OCI-LY7 (cell line): ENCODE measurements at regions not wholly inside any gene's neighbourhood (a gene's known extent, or its start where the extent isn't known, plus 50 kb on each side); places are given as distances from the start of the nearest gene placed in this dataset.

ENCODE experiments used
- BruUV-seq: library from RNA; stranded (reverse); fragments of 400-500 nt; replicated peaks from 2 replicates; lab custom pipeline; 2021; lab: Mats Ljungman, UMichigan
- CTCF ChIA-PET: fragments of 300-600 bp; sonication (Branson Sonifier 250); formaldehyde crosslinking; loops from one replicate; lab custom pipeline; 2022; ENCODE audit warnings: antibody characterized with exemption; ENCODE audit not compliant: unreplicated experiment; lab: Charles Lee
- POLR2A ChIA-PET: fragments of 300-600 bp; sonication (Branson Sonifier 250); formaldehyde crosslinking; loops from one replicate; lab custom pipeline; 2022; ENCODE audit warnings: antibody characterized with exemption; lab: Charles Lee
- DNase-seq: peaks from one replicate; pipeline ENCODE4 v3.0.0-alpha.2; 2015; ENCODE audit warnings: low spot score
- H2AFZ ChIP-seq: fragments of 200-600 bp; sonication (generic), shearing (Covaris generic); 2 replicates; pipeline ENCODE4 v1.6.1; 2014; ENCODE audit warnings: mild to moderate bottlenecking, antibody characterized with exemption, low read length, moderate library complexity
- H3K27ac ChIP-seq: fragments of 200-600 bp; sonication (generic); 2 replicates; pipeline ENCODE4 v1.5.1; 2014; ENCODE audit warnings: mixed run types, low read depth, mild to moderate bottlenecking, moderate library complexity, low read length, inconsistent platforms; ENCODE audit not compliant: poor library complexity, severe bottlenecking
- H3K36me3 ChIP-seq: fragments of 200-600 bp; sonication (generic); 2 replicates; pipeline ENCODE4 v1.6.1; 2014; ENCODE audit warnings: mild to moderate bottlenecking, antibody characterized with exemption, low read length, moderate library complexity, mixed read lengths; ENCODE audit not compliant: insufficient read depth
- H3K4me1 ChIP-seq: fragments of 200-600 bp; sonication (generic); 2 replicates; pipeline ENCODE4 v1.5.1; 2014; ENCODE audit warnings: mild to moderate bottlenecking, low read length; ENCODE audit not compliant: insufficient read depth, poor library complexity, severe bottlenecking
- H3K4me2 ChIP-seq: fragments of 200-600 bp; sonication (generic); 2 replicates; pipeline ENCODE4 v1.6.1; 2014; ENCODE audit warnings: mild to moderate bottlenecking, low read length
- H3K4me3 ChIP-seq: fragments of 200-600 bp; sonication (generic); 2 replicates; pipeline ENCODE4 v1.5.1; 2014; ENCODE audit warnings: mild to moderate bottlenecking, low read depth, low read length; ENCODE audit not compliant: poor library complexity, severe bottlenecking
- H3K79me2 ChIP-seq: fragments of 200-600 bp; sonication (generic); 2 replicates; pipeline ENCODE4 v1.6.1; 2016; ENCODE audit warnings: low read depth, mild to moderate bottlenecking, low read length, moderate library complexity, mixed read lengths; ENCODE audit not compliant: insufficient read depth
- H3K9me2 ChIP-seq: fragments of 200-600 bp; sonication (generic); 2 replicates; pipeline ENCODE4 v1.6.1; 2016; ENCODE audit warnings: mild to moderate bottlenecking, low read length, mixed read lengths; ENCODE audit not compliant: insufficient read depth
- H3K9me3 ChIP-seq: fragments of 200-600 bp; sonication (generic); 2 replicates; pipeline ENCODE4 v1.6.1; 2014; ENCODE audit warnings: mild to moderate bottlenecking, mixed run types, low read length, mixed read lengths
- H4K20me1 ChIP-seq: fragments of 200-600 bp; sonication (generic); 2 replicates; pipeline ENCODE4 v1.6.1; 2014; ENCODE audit warnings: mild to moderate bottlenecking, antibody characterized with exemption, low read length, moderate library complexity, mixed read lengths; ENCODE audit not compliant: insufficient read depth
- CTCF ChIP-seq: fragments of 200-600 bp; sonication (generic); conservative IDR thresholded peaks from 2 replicates; pipeline ENCODE4 v1.5.1; 2014; ENCODE audit warnings: mild to moderate bottlenecking, antibody characterized with exemption, low read length, moderate library complexity, mixed read lengths
- EZH2phosphoT487 ChIP-seq: fragments of 200-600 bp; sonication (generic); IDR thresholded peaks from 2 replicates; pipeline ENCODE4 v1.6.1; 2018; ENCODE audit warnings: low read depth, borderline replicate concordance, mild to moderate bottlenecking, mixed run types, antibody characterized with exemption, low read length, moderate library complexity, mixed read lengths
- intact Hi-C: fragments of 100-400 bp; cut with micrococcal nuclease; formaldehyde crosslinking; loops from one replicate; pipeline ENCODE4 v1.10.0; 2022; ENCODE audit not compliant: unreplicated experiment

GRCh38 chr11:16468735-16469453, 112.5 kb upstream of the SOX6 start:
- no peaks in the 10 kb centered on the region for H4K20me1 ChIP-seq
- intact Hi-C loops: no loop called here
- H3K9me2 ChIP-seq: no peaks in the 10 kb centered on the region
- H2AFZ ChIP-seq: no peak overlapping the region
- BruUV-seq: no TSS peak
- no peak overlapping the region for H3K4me2 ChIP-seq
- no peak overlapping the region for H3K27ac ChIP-seq
- TF ChIP-seq CTCF (no peak), EZH2phosphoT487 (no peak)
- H3K4me1 ChIP-seq: no peaks in the 10 kb centered on the region
- H3K79me2 ChIP-seq: no peaks in the 10 kb centered on the region
- POLR2A ChIA-PET: no interaction called here
- no peaks in the 10 kb centered on the region for H3K9me3 ChIP-seq
- no peaks in the 10 kb centered on the region for H3K36me3 ChIP-seq
- CTCF ChIA-PET: no interaction called here
- DNase-seq: no peak
- H3K4me3 ChIP-seq: no peak overlapping the region

- ChIA-PET POLR2A (interaction anchor here (1.0 kb wide), 1 partner anchor 28 kb away, joined by 3 read pairs; no protein-coding TSS in a partner anchor), CTCF (no interaction called here)
- Histone ChIP-seq H3K27ac (no peak overlapping the region), H2AFZ (no peak overlapping the region), H3K9me3 (no peaks in the 10 kb centered on the region), H3K4me3 (no peak overlapping the region), H3K4me1 (no peaks in the 10 kb centered on the region), H3K4me2 (no peak overlapping the region), H3K9me2 (no peaks in the 10 kb centered on the region), H3K36me3 (no peaks in the 10 kb centered on the region), H3K79me2 (no peaks in the 10 kb centered on the region), H4K20me1 (no peaks in the 10 kb centered on the region)
- TF ChIP-seq CTCF: no peak
- no peak for TF ChIP-seq EZH2phosphoT487
- intact Hi-C loops: no loop called here
- BruUV-seq: no TSS peak
- DNase-seq: no peak
Measured at GRCh38 chr11:16460508-16460907, 104.2 kb upstream of the SOX6 start.

GRCh38 chr11:16456366-16456765, 100.0 kb upstream of the SOX6 start:
- Histone ChIP-seq H3K27ac (no peak overlapping the region), H3K36me3 (no peaks in the 10 kb centered on the region), H3K9me3 (no peaks in the 10 kb centered on the region), H3K9me2 (no peaks in the 10 kb centered on the region), H3K4me3 (no peak overlapping the region), H3K79me2 (no peaks in the 10 kb centered on the region), H3K4me1 (no peaks in the 10 kb centered on the region), H3K4me2 (no peak overlapping the region), H2AFZ (no peak overlapping the region), H4K20me1 (no peaks in the 10 kb centered on the region)
- intact Hi-C loops: no loop called here
- no peak for TF ChIP-seq CTCF
- no peak for TF ChIP-seq EZH2phosphoT487
- DNase-seq: no peak
- BruUV-seq: no TSS peak
- ChIA-PET POLR2A (no interaction called here), CTCF (no interaction called here)
